ENCODE measurements at regions not wholly inside any gene's neighbourhood (a gene's known extent, or its start where the extent isn't known, plus 50 kb on each side); places are given as distances from the start of the nearest gene placed in this dataset.

GRCh38 chr12:42780671-42781070 lies 191.1 kb upstream of the PRICKLE1 start:
- peaks cover under 1% of the 10 kb centered on the region for H3K9me3 Mint-ChIP-seq
- no peaks in the 10 kb centered on the region for H3K36me3 Mint-ChIP-seq
- no peak overlapping the region for H3K27ac Mint-ChIP-seq
- no peak for ATAC-seq
- no peaks in the 10 kb centered on the region for H3K4me1 Mint-ChIP-seq (ENCODE audit: low read depth in 2 of 2)
- H3K27me3 Mint-ChIP-seq, result no peaks in the 10 kb centered on the region
- H3K4me3 Mint-ChIP-seq, result no peak overlapping the region
- no peak for DNase-seq (ENCODE audit: low spot score)

GRCh38 chr12:42779186-42779859 lies 189.8 kb upstream of the PRICKLE1 start:
- Mint-ChIP-seq H3K27me3 (no peaks in the 10 kb centered on the region), H3K9me3 (peaks cover 2% of the 10 kb centered on the region)
- no peak for ATAC-seq

GRCh38 chr12:42776396-42776795 lies 186.8 kb upstream of the PRICKLE1 start:
- Mint-ChIP-seq H3K27ac (no peak overlapping the region), H3K27me3 (no peaks in the 10 kb centered on the region), H3K4me1 (ENCODE audit: low read depth in 2 of 2) (no peaks in the 10 kb centered on the region), H3K4me3 (no peak overlapping the region), H3K36me3 (no peaks in the 10 kb centered on the region), H3K9me3 (peaks cover 10% of the 10 kb centered on the region)
- ATAC-seq (no peak), DNase-seq (ENCODE audit: low spot score) (no peak)

More at GRCh38 chr12:42779186-42779859, 189.8 kb upstream of the PRICKLE1 start:
- H3K4me3 Mint-ChIP-seq, result no peak overlapping the region
- H3K36me3 Mint-ChIP-seq, result no peaks in the 10 kb centered on the region
- H3K4me1 Mint-ChIP-seq (ENCODE audit: low read depth in 2 of 2), result no peaks in the 10 kb centered on the region
- H3K27ac Mint-ChIP-seq, result no peak overlapping the region
- no peak for DNase-seq (ENCODE audit: low spot score)

- Mint-ChIP-seq H3K9me3 (peaks cover 15% of the 10 kb centered on the region), H3K27me3 (no peaks in the 10 kb centered on the region), H3K4me1 (ENCODE audit: low read depth in 2 of 2) (no peaks in the 10 kb centered on the region), H3K27ac (no peak overlapping the region), H3K4me3 (no peak overlapping the region), H3K36me3 (no peaks in the 10 kb centered on the region)
- no peak for DNase-seq (ENCODE audit: low spot score)
- no peak for ATAC-seq
Observed at GRCh38 chr12:42774238-42774637, 184.7 kb upstream of the PRICKLE1 start.

GRCh38 chr12:42770261-42770660 lies 180.7 kb upstream of the PRICKLE1 start:
- H3K27me3 Mint-ChIP-seq, result no peaks in the 10 kb centered on the region
- H3K27ac Mint-ChIP-seq, result no peak overlapping the region
- H3K4me1 Mint-ChIP-seq (ENCODE audit: low read depth in 2 of 2), result no peaks in the 10 kb centered on the region
- H3K9me3 Mint-ChIP-seq, result peaks cover 13% of the 10 kb centered on the region
- H3K4me3 Mint-ChIP-seq, result no peak overlapping the region
- ATAC-seq (no peak), DNase-seq (ENCODE audit: low spot score) (no peak)
- H3K36me3 Mint-ChIP-seq, result no peaks in the 10 kb centered on the region

- ATAC-seq, result no peak
- Mint-ChIP-seq H3K27ac (no peak overlapping the region), H3K27me3 (no peaks in the 10 kb centered on the region), H3K4me1 (ENCODE audit: low read depth in 2 of 2) (no peaks in the 10 kb centered on the region), H3K4me3 (no peak overlapping the region), H3K9me3 (peaks cover 14% of the 10 kb centered on the region), H3K36me3 (no peaks in the 10 kb centered on the region)
- DNase-seq (ENCODE audit: low spot score), result no peak
Observed at GRCh38 chr12:42769455-42769854, 179.9 kb upstream of the PRICKLE1 start.

GRCh38 chr12:42767998-42768397 lies 178.5 kb upstream of the PRICKLE1 start:
- Mint-ChIP-seq H3K9me3 (peaks cover 17% of the 10 kb centered on the region), H3K36me3 (no peaks in the 10 kb centered on the region), H3K27ac (no peak overlapping the region), H3K4me3 (no peak overlapping the region), H3K27me3 (no peaks in the 10 kb centered on the region), H3K4me1 (ENCODE audit: low read depth in 2 of 2) (no peaks in the 10 kb centered on the region)
- no peak for DNase-seq (ENCODE audit: low spot score)
- no peak for ATAC-seq

GRCh38 chr12:42767326-42767954 lies 177.9 kb upstream of the PRICKLE1 start:
- no peaks in the 10 kb centered on the region for H3K36me3 Mint-ChIP-seq
- ATAC-seq, result no peak
- no peaks in the 10 kb centered on the region for H3K4me1 Mint-ChIP-seq (ENCODE audit: low read depth in 2 of 2)

GRCh38 chr12:42766754-42767153 lies 177.2 kb upstream of the PRICKLE1 start:
- no peak overlapping the region for H3K27ac Mint-ChIP-seq
- no peaks in the 10 kb centered on the region for H3K4me1 Mint-ChIP-seq (ENCODE audit: low read depth in 2 of 2)
- ATAC-seq (no peak), DNase-seq (ENCODE audit: low spot score) (no peak)
- peaks cover 12% of the 10 kb centered on the region for H3K9me3 Mint-ChIP-seq
- no peak overlapping the region for H3K4me3 Mint-ChIP-seq
- no peaks in the 10 kb centered on the region for H3K27me3 Mint-ChIP-seq
- no peaks in the 10 kb centered on the region for H3K36me3 Mint-ChIP-seq

More at GRCh38 chr12:42767326-42767954, 177.9 kb upstream of the PRICKLE1 start:
- Mint-ChIP-seq H3K4me3 (no peak overlapping the region), H3K9me3 (peaks cover 14% of the 10 kb centered on the region), H3K27me3 (no peaks in the 10 kb centered on the region), H3K27ac (no peak overlapping the region)
- DNase-seq (ENCODE audit: low spot score), result no peak

GRCh38 chr12:42766026-42766425 lies 176.5 kb upstream of the PRICKLE1 start:
- Mint-ChIP-seq H3K9me3 (peaks cover 12% of the 10 kb centered on the region), H3K4me3 (no peak overlapping the region), H3K27ac (no peak overlapping the region), H3K27me3 (no peaks in the 10 kb centered on the region), H3K4me1 (ENCODE audit: low read depth in 2 of 2) (no peaks in the 10 kb centered on the region), H3K36me3 (no peaks in the 10 kb centered on the region)
- ATAC-seq (no peak), DNase-seq (ENCODE audit: low spot score) (no peak)

GRCh38 chr12:42763682-42764081 lies 174.1 kb upstream of the PRICKLE1 start:
- no peaks in the 10 kb centered on the region for H3K36me3 Mint-ChIP-seq
- H3K9me3 Mint-ChIP-seq, result peaks cover 10% of the 10 kb centered on the region
- H3K27ac Mint-ChIP-seq, result no peak overlapping the region
- no peak for DNase-seq (ENCODE audit: low spot score)
- H3K27me3 Mint-ChIP-seq, result no peaks in the 10 kb centered on the region
- no peaks in the 10 kb centered on the region for H3K4me1 Mint-ChIP-seq (ENCODE audit: low read depth in 2 of 2)
- no peak overlapping the region for H3K4me3 Mint-ChIP-seq
- no peak for ATAC-seq

GRCh38 chr12:42762395-42762925 lies 172.9 kb upstream of the PRICKLE1 start:
- H3K27me3 Mint-ChIP-seq, result no peaks in the 10 kb centered on the region
- H3K36me3 Mint-ChIP-seq, result no peaks in the 10 kb centered on the region
- no peak overlapping the region for H3K27ac Mint-ChIP-seq
- no peak for ATAC-seq
- H3K4me3 Mint-ChIP-seq, result no peak overlapping the region
- peaks cover 10% of the 10 kb centered on the region for H3K9me3 Mint-ChIP-seq
- no peaks in the 10 kb centered on the region for H3K4me1 Mint-ChIP-seq (ENCODE audit: low read depth in 2 of 2)
- no peak for DNase-seq (ENCODE audit: low spot score)

- Mint-ChIP-seq H3K27me3 (no peaks in the 10 kb centered on the region), H3K9me3 (peaks cover 10% of the 10 kb centered on the region), H3K27ac (no peak overlapping the region), H3K4me1 (ENCODE audit: low read depth in 2 of 2) (no peaks in the 10 kb centered on the region), H3K36me3 (no peaks in the 10 kb centered on the region), H3K4me3 (no peak overlapping the region)
- no peak for ATAC-seq
- DNase-seq (ENCODE audit: low spot score), result no peak
Observed at GRCh38 chr12:42761601-42762350, 172.2 kb upstream of the PRICKLE1 start.

GRCh38 chr12:42761086-42761485 lies 171.5 kb upstream of the PRICKLE1 start:
- H3K9me3 Mint-ChIP-seq, result peaks cover 10% of the 10 kb centered on the region
- no peaks in the 10 kb centered on the region for H3K36me3 Mint-ChIP-seq
- H3K27ac Mint-ChIP-seq, result no peak overlapping the region
- ATAC-seq (no peak), DNase-seq (ENCODE audit: low spot score) (no peak)
- H3K27me3 Mint-ChIP-seq, result no peaks in the 10 kb centered on the region
- H3K4me3 Mint-ChIP-seq, result no peak overlapping the region
- H3K4me1 Mint-ChIP-seq (ENCODE audit: low read depth in 2 of 2), result no peaks in the 10 kb centered on the region

All from natural killer cell treated with Interleukin-12 subunit alpha and Interleukin-12 subunit beta and Interleukin-15 and Interleukin-18, amount 100 ng/mL, for 72 hours (primary cell).